ENCODE measurements at regions not wholly inside any gene's neighbourhood (a gene's known extent, or its start where the extent isn't known, plus 50 kb on each side); places are given as distances from the start of the nearest gene placed in this dataset.

- Histone ChIP-seq H3K27ac (ENCODE audit: low read length) (no peak overlapping the region), H3K4me3 (ENCODE audit: low read length) (no peak overlapping the region), H3K36me3 (ENCODE audit: control insufficient read depth, insufficient read depth, low read length) (no peaks in the 10 kb centered on the region), H3K4me1 (ENCODE audit: control insufficient read depth, insufficient read depth, low read length) (no peaks in the 10 kb centered on the region), H3K27me3 (ENCODE audit: control insufficient read depth, insufficient read depth, low read length) (no peaks in the 10 kb centered on the region), H3K9me3 (ENCODE audit: control insufficient read depth, insufficient read depth, low read length) (no peaks in the 10 kb centered on the region)
- no peaks in the 10 kb centered on the region for H3K9me3 Mint-ChIP-seq
- ATAC-seq, result no peak
- no peak for TF ChIP-seq CTCF (IDR thresholded peaks at IDR 0.05)
- no peak overlapping the region for H3K27ac Mint-ChIP-seq
- H3K4me1 Mint-ChIP-seq, result no peaks in the 10 kb centered on the region
- no peaks in the 10 kb centered on the region for H3K27me3 Mint-ChIP-seq (ENCODE audit: low read depth in 2 of 2)
- H3K36me3 Mint-ChIP-seq, result no peaks in the 10 kb centered on the region
- DNase-seq, result no peak
- intact Hi-C loops (cut with micrococcal nuclease), result no loop called here
- no peak overlapping the region for H3K4me3 Mint-ChIP-seq
- WGBS (ENCODE audit: insufficient coverage), result 94% methylated on average over 21 of the region's 21 CpGs
Observed at GRCh38 chr16:85279825-85280545, 167.7 kb upstream of the CIBAR2 start.

- Mint-ChIP-seq H3K36me3 (no peaks in the 10 kb centered on the region), H3K27ac (no peak overlapping the region), H3K4me1 (no peaks in the 10 kb centered on the region), H3K27me3 (ENCODE audit: low read depth in 2 of 2) (no peaks in the 10 kb centered on the region), H3K4me3 (no peak overlapping the region), H3K9me3 (no peaks in the 10 kb centered on the region)
- DNase-seq (no peak), ATAC-seq (no peak)
- no peak for TF ChIP-seq CTCF (IDR thresholded peaks at IDR 0.05)
- 94% methylated on average over 5 of the region's 9 CpGs for WGBS (ENCODE audit: insufficient coverage)
- Histone ChIP-seq H3K27ac (ENCODE audit: low read length) (no peak overlapping the region), H3K36me3 (ENCODE audit: control insufficient read depth, insufficient read depth, low read length) (no peaks in the 10 kb centered on the region), H3K4me3 (ENCODE audit: low read length) (no peak overlapping the region), H3K9me3 (ENCODE audit: control insufficient read depth, insufficient read depth, low read length) (no peaks in the 10 kb centered on the region), H3K4me1 (ENCODE audit: control insufficient read depth, insufficient read depth, low read length) (no peaks in the 10 kb centered on the region), H3K27me3 (ENCODE audit: control insufficient read depth, insufficient read depth, low read length) (no peaks in the 10 kb centered on the region)
- intact Hi-C loops (cut with micrococcal nuclease), result no loop called here
Observed at GRCh38 chr16:85281181-85281580, 168.9 kb upstream of the CIBAR2 start.

GRCh38 chr16:85282842-85283241 lies 170.6 kb upstream of the CIBAR2 start:
- Histone ChIP-seq H3K36me3 (ENCODE audit: control insufficient read depth, insufficient read depth, low read length) (no peaks in the 10 kb centered on the region), H3K4me3 (ENCODE audit: low read length) (no peak overlapping the region), H3K27ac (ENCODE audit: low read length) (no peak overlapping the region), H3K9me3 (ENCODE audit: control insufficient read depth, insufficient read depth, low read length) (no peaks in the 10 kb centered on the region), H3K4me1 (ENCODE audit: control insufficient read depth, insufficient read depth, low read length) (no peaks in the 10 kb centered on the region), H3K27me3 (ENCODE audit: control insufficient read depth, insufficient read depth, low read length) (no peaks in the 10 kb centered on the region)
- H3K27ac Mint-ChIP-seq, result no peak overlapping the region
- no peak for DNase-seq
- H3K4me1 Mint-ChIP-seq, result no peaks in the 10 kb centered on the region
- H3K36me3 Mint-ChIP-seq, result no peaks in the 10 kb centered on the region
- TF ChIP-seq CTCF (IDR thresholded peaks at IDR 0.05), result no peak
- ATAC-seq, result no peak
- no peak overlapping the region for H3K4me3 Mint-ChIP-seq
- intact Hi-C loops (cut with micrococcal nuclease), result no loop called here
- H3K27me3 Mint-ChIP-seq (ENCODE audit: low read depth in 2 of 2), result no peaks in the 10 kb centered on the region
- 74% methylated on average over 8 of the region's 8 CpGs for WGBS (ENCODE audit: insufficient coverage)
- H3K9me3 Mint-ChIP-seq, result no peaks in the 10 kb centered on the region
